ENCODE measurements at regions not wholly inside any gene's neighbourhood (a gene's known extent, or its start where the extent isn't known, plus 50 kb on each side); places are given as distances from the start of the nearest gene placed in this dataset.
A peak's percentile ranks its signal among the peaks of the same experiment; 100 is the strongest.

DNA sequence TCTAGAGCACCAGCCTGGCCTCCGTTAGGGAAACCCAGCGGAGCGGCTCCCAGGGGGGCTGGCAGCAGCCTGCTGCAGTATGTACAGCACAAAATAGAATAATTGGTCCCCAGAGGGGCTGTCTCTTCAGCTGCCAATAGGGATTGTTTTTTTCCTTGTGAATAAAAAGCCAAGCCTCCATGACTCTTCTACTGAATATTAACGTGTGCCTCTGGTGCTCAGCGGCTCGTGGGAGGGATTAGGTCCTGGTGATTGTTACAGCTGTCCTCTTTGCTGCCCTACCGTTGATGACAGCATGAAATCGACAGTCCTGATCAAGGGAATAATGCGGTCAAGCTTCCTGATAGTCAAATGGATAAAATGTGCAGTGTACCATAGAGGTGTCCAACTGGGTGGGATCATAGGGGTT, 190.7 kb upstream of the RUNX1 start:
- peaks cover 3% of the 10 kb centered on the region for H3K9me3 ChIP-seq
- WGBS (ENCODE audit: insufficient coverage) = 91% methylated on average over 8 of the region's 9 CpGs
- peaks cover 7 to 12% (median 9%) of the 10 kb centered on the region in 3 donors for H3K9me3 Mint-ChIP-seq

DNA sequence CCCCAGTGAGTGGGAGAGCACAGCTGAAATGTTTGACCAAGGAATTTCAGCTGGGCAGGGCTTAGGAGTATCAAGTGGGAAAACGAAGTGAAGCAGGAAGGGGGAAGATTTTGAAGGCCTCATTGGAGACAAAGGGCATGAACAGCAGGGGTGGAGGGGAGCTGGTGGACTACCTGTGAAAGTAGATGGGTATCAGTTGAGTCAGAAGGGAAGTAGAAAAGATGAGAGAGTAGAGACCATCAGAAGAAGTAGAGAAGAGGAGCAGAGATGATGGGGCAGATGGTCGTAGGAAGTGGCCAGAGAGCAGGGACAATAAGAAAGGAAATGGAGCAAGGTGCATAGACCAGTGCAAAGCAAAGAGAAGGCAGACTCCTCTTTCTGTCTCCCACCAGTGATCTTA, 189.0 kb upstream of the RUNX1 start:
- no peaks in the 10 kb centered on the region for H3K27me3 Mint-ChIP-seq
- Histone ChIP-seq H3K4me3 (ENCODE audit: control insufficient read depth in 1 of 2, extremely low read depth in 1 of 2, low read length in 1 of 2) (no peak overlapping the region), H3K27me3 (replicated peaks in 1 of 2; ENCODE audit: control insufficient read depth in 2 of 2, extremely low read depth in 1 of 2, insufficient read depth in 2 of 2, low read length in 1 of 2) (no peaks in the 10 kb centered on the region), H3K27ac (ENCODE audit: low read length) (no peak overlapping the region), H3K9me3 (peaks cover 3% of the 10 kb centered on the region), H3K4me1 (ENCODE audit: control insufficient read depth in 1 of 2, extremely low read depth in 1 of 2, insufficient read depth in 2 of 2, low read length in 2 of 2) (peaks cover 10 to 32% of the 10 kb centered on the region in 2 experiments), H3K36me3 (ENCODE audit: control insufficient read depth in 2 of 2, extremely low read depth in 1 of 2, insufficient read depth in 1 of 2, low read length in 1 of 2) (no peaks in the 10 kb centered on the region)
- H3K9me3 Mint-ChIP-seq = peaks cover 7 to 12% (median 9%) of the 10 kb centered on the region in 3 donors
- ChIA-PET CTCF (no interaction called here), POLR2A (interaction anchor here in 1 of 2 donors (0.6 kb wide), 1 partner anchor 17 kb away, joined by 3 read pairs; no protein-coding TSS in a partner anchor)
- H3K27ac Mint-ChIP-seq = peak overlapping the region; percentile 7 to 33
- peaks cover 4% of the 10 kb centered on the region for H3K36me3 Mint-ChIP-seq
- DNase-seq = no peak
- H3K4me3 Mint-ChIP-seq = peak overlapping the region in 1 of 3 donors; percentile 64
- peaks cover 38 to 54% (median 39%) of the 10 kb centered on the region in 3 donors for H3K4me1 Mint-ChIP-seq
- 86% methylated on average over 2 of the region's 2 CpGs for WGBS (ENCODE audit: insufficient coverage)
- ATAC-seq (replicated peaks in 1 of 4) = no peak

More for the DNA sequence above, 190.7 kb upstream of the RUNX1 start:
- Histone ChIP-seq H3K4me3 (ENCODE audit: control insufficient read depth in 1 of 2, extremely low read depth in 1 of 2, low read length in 1 of 2) (no peak overlapping the region), H3K27ac (ENCODE audit: low read length) (no peak overlapping the region), H3K4me1 (ENCODE audit: control insufficient read depth in 1 of 2, extremely low read depth in 1 of 2, insufficient read depth in 2 of 2, low read length in 2 of 2) (peaks cover 10 to 28% of the 10 kb centered on the region in 2 experiments), H3K36me3 (ENCODE audit: control insufficient read depth in 2 of 2, extremely low read depth in 1 of 2, insufficient read depth in 1 of 2, low read length in 1 of 2) (no peaks in the 10 kb centered on the region), H3K27me3 (replicated peaks in 1 of 2; ENCODE audit: control insufficient read depth in 2 of 2, extremely low read depth in 1 of 2, insufficient read depth in 2 of 2, low read length in 1 of 2) (no peaks in the 10 kb centered on the region)
- Mint-ChIP-seq H3K27me3 (peaks cover 0 to 4% of the 10 kb centered on the region in 2 donors), H3K27ac (no peak overlapping the region), H3K4me3 (no peak overlapping the region), H3K36me3 (peaks cover 4% of the 10 kb centered on the region), H3K4me1 (peaks cover 30 to 46% (median 31%) of the 10 kb centered on the region in 3 donors)
- ChIA-PET CTCF (no interaction called here), POLR2A (no interaction called here)
- ATAC-seq (replicated peaks in 1 of 4) (no peak), DNase-seq (no peak)

DNA sequence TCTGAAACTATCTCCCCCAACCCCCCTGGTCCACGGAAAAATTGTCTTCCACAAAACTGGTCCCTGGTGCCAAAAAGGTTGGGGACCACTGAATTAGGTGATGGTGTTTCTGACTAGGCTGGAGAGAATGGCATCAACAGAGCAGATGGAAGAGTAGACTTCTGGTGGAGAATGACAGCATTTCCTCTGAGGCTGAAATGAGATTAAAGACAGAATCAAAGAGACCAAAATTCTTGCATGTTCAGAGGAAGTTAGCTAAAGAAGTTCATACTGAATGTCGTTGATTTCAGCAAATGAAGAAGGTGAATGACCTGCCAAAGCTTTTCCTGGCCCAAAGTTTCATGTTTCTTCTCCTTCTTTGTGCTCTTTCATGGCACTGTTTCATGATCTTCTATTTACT, 188.2 kb upstream of the RUNX1 start:
- Mint-ChIP-seq H3K36me3 (peaks cover 4% of the 10 kb centered on the region), H3K4me3 (peak overlapping the region in 1 of 3 donors; percentile 64), H3K9me3 (peaks cover 7 to 12% (median 9%) of the 10 kb centered on the region in 3 donors), H3K27me3 (no peaks in the 10 kb centered on the region), H3K27ac (peak overlapping the region; percentile 37 to 57), H3K4me1 (peaks cover 38 to 54% (median 39%) of the 10 kb centered on the region in 3 donors)
- no peaks in the 10 kb centered on the region for H3K27me3 ChIP-seq (replicated peaks in 1 of 2; ENCODE audit: control insufficient read depth in 2 of 2, extremely low read depth in 1 of 2, insufficient read depth in 2 of 2, low read length in 1 of 2)
- no CpG with 5 or more reads among the region's 2 CpGs for WGBS (ENCODE audit: insufficient coverage)
- DNase-seq (peak in 1 of 35 experiments; percentile 24), ATAC-seq (replicated peaks in 1 of 4) (peak in 3 of 4 experiments; percentile 72 to 91 (median 80))
- CTCF ChIA-PET = no interaction called here
- peaks cover 3% of the 10 kb centered on the region for H3K9me3 ChIP-seq
- H3K36me3 ChIP-seq (ENCODE audit: control insufficient read depth in 2 of 2, extremely low read depth in 1 of 2, insufficient read depth in 1 of 2, low read length in 1 of 2) = no peaks in the 10 kb centered on the region
- H3K27ac ChIP-seq (ENCODE audit: low read length) = no peak overlapping the region
- H3K4me1 ChIP-seq (ENCODE audit: control insufficient read depth in 1 of 2, extremely low read depth in 1 of 2, insufficient read depth in 2 of 2, low read length in 2 of 2) = peaks cover 10 to 32% of the 10 kb centered on the region in 2 experiments
- peak overlapping the region in 1 of 2 donors; percentile 15 for H3K4me3 ChIP-seq (ENCODE audit: control insufficient read depth in 1 of 2, extremely low read depth in 1 of 2, low read length in 1 of 2)
- POLR2A ChIA-PET = interaction anchor here in 1 of 2 donors (0.5 to 0.6 kb wide), 2 partner anchors 32 to 1101 kb away, joined by 3 read pairs; no protein-coding TSS in a partner anchor

DNA sequence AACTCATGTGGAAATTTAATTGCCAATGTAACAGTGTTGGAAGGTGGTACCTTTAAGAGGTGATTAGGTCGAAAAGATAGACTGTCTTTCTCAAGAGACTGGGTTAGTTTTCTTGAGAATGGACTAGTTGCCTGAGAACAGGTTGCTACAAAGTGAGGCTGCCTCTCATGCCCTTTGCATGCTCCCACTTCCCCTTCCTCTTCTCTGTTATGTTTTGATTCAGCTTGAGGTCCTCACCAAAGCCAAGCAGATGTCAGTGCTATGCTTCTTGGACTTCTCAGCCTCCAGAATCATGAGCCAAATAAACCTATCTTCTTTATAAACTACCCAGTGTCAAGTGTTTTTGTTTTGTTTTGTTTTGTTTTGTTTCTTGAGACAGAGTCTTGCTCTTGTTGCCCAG, 187.0 kb upstream of the RUNX1 start:
- WGBS (ENCODE audit: insufficient coverage) = no CpG with 5 or more reads among the region's 1 CpG
- Mint-ChIP-seq H3K27ac (peak overlapping the region; percentile 6 to 12), H3K4me3 (no peak overlapping the region), H3K9me3 (peaks cover 7 to 12% (median 9%) of the 10 kb centered on the region in 3 donors), H3K4me1 (peaks cover 38 to 54% (median 39%) of the 10 kb centered on the region in 3 donors), H3K36me3 (peaks cover 4% of the 10 kb centered on the region), H3K27me3 (no peaks in the 10 kb centered on the region)
- no peak overlapping the region for H3K4me3 ChIP-seq (ENCODE audit: control insufficient read depth in 1 of 2, extremely low read depth in 1 of 2, low read length in 1 of 2)
- CTCF ChIA-PET = no interaction called here
- H3K27ac ChIP-seq (ENCODE audit: low read length) = no peak overlapping the region
- no peaks in the 10 kb centered on the region for H3K36me3 ChIP-seq (ENCODE audit: control insufficient read depth in 2 of 2, extremely low read depth in 1 of 2, insufficient read depth in 1 of 2, low read length in 1 of 2)
- H3K4me1 ChIP-seq (ENCODE audit: control insufficient read depth in 1 of 2, extremely low read depth in 1 of 2, insufficient read depth in 2 of 2, low read length in 2 of 2) = peaks cover 10 to 32% of the 10 kb centered on the region in 2 experiments
- H3K9me3 ChIP-seq = peaks cover 3% of the 10 kb centered on the region
- no peak for ATAC-seq (replicated peaks in 1 of 4)
- POLR2A ChIA-PET = no interaction called here
- no peaks in the 10 kb centered on the region for H3K27me3 ChIP-seq (replicated peaks in 1 of 2; ENCODE audit: control insufficient read depth in 2 of 2, extremely low read depth in 1 of 2, insufficient read depth in 2 of 2, low read length in 1 of 2)
- DNase-seq = no peak

DNA sequence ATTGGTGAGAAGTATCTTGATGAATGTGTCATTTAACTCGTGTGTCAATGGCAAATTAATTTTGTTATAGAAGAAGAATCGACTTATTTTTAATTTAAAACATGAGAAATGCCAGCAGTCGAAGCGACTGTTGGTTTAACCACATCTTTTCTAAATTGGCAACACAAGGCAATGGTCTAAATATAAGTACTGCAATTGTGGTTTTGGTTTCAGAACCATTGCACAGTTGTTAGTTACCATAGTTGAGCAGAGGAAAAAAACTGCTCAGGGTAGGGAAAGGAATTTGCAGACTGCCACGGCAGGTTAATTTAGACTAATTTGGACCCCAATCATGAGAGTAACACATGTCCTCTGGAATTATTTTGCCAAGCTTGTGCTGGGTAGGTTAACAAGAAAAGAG, 185.6 kb upstream of the RUNX1 start:
- H3K9me3 Mint-ChIP-seq = peaks cover 7 to 12% (median 9%) of the 10 kb centered on the region in 3 donors
- H3K36me3 Mint-ChIP-seq = peaks cover 4% of the 10 kb centered on the region
- H3K4me1 Mint-ChIP-seq = peaks cover 38 to 50% (median 39%) of the 10 kb centered on the region in 3 donors
- CTCF ChIA-PET = no interaction called here
- WGBS (ENCODE audit: insufficient coverage) = 0% methylated on average over 1 of the region's 5 CpGs
- H3K4me3 Mint-ChIP-seq = peak overlapping the region in 1 of 3 donors; percentile 12
- Histone ChIP-seq H3K36me3 (ENCODE audit: control insufficient read depth in 2 of 2, extremely low read depth in 1 of 2, insufficient read depth in 1 of 2, low read length in 1 of 2) (no peaks in the 10 kb centered on the region), H3K27me3 (replicated peaks in 1 of 2; ENCODE audit: control insufficient read depth in 2 of 2, extremely low read depth in 1 of 2, insufficient read depth in 2 of 2, low read length in 1 of 2) (no peaks in the 10 kb centered on the region), H3K4me1 (ENCODE audit: control insufficient read depth in 1 of 2, extremely low read depth in 1 of 2, insufficient read depth in 2 of 2, low read length in 2 of 2) (peaks cover 10 to 32% of the 10 kb centered on the region in 2 experiments), H3K9me3 (peaks cover 3% of the 10 kb centered on the region), H3K4me3 (ENCODE audit: control insufficient read depth in 1 of 2, extremely low read depth in 1 of 2, low read length in 1 of 2) (no peak overlapping the region), H3K27ac (ENCODE audit: low read length) (no peak overlapping the region)
- H3K27ac Mint-ChIP-seq = no peak overlapping the region
- POLR2A ChIA-PET = no interaction called here
- DNase-seq (peak in 1 of 35 experiments; percentile 11), ATAC-seq (replicated peaks in 1 of 4) (no peak)
- H3K27me3 Mint-ChIP-seq = no peaks in the 10 kb centered on the region

DNA sequence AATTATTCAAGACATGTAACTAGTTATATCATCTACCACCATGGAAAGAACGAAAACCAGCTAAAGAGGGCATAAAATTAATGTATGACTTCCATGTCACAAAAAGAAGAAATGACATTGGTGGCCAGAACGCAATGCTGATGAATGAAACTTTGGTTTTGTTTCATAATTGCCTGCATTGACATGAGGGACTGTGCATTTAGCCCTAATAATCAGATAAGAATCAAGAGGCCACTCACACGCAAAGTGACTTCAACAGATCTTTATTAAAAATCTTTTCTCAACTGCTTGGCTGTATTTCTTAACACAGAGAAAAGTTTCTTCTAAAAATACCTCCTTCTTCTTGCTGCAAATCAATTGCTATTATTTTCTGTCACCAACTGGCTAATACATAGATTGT, 184.7 kb upstream of the RUNX1 start:
- Mint-ChIP-seq H3K27me3 (no peaks in the 10 kb centered on the region), H3K4me3 (no peak overlapping the region), H3K27ac (no peak overlapping the region), H3K36me3 (peaks cover 4% of the 10 kb centered on the region), H3K9me3 (peaks cover 7 to 12% (median 9%) of the 10 kb centered on the region in 3 donors), H3K4me1 (peaks cover 34 to 44% (median 40%) of the 10 kb centered on the region in 3 donors)
- no peaks in the 10 kb centered on the region for H3K27me3 ChIP-seq (replicated peaks in 1 of 2; ENCODE audit: control insufficient read depth in 2 of 2, extremely low read depth in 1 of 2, insufficient read depth in 2 of 2, low read length in 1 of 2)
- CTCF ChIA-PET = interaction anchor here in 1 of 2 donors (0.6 kb wide), 1 partner anchor 12 kb away, joined by 3 read pairs; no protein-coding TSS in a partner anchor
- WGBS (ENCODE audit: insufficient coverage) = 100% methylated on average over 1 of the region's 3 CpGs
- H3K4me3 ChIP-seq (ENCODE audit: control insufficient read depth in 1 of 2, extremely low read depth in 1 of 2, low read length in 1 of 2) = no peak overlapping the region
- DNase-seq (no peak), ATAC-seq (replicated peaks in 1 of 4) (no peak)
- peaks cover 10 to 29% of the 10 kb centered on the region in 2 experiments for H3K4me1 ChIP-seq (ENCODE audit: control insufficient read depth in 1 of 2, extremely low read depth in 1 of 2, insufficient read depth in 2 of 2, low read length in 2 of 2)
- POLR2A ChIA-PET = no interaction called here
- H3K9me3 ChIP-seq = peaks cover 3% of the 10 kb centered on the region
- H3K36me3 ChIP-seq (ENCODE audit: control insufficient read depth in 2 of 2, extremely low read depth in 1 of 2, insufficient read depth in 1 of 2, low read length in 1 of 2) = no peaks in the 10 kb centered on the region
- H3K27ac ChIP-seq (ENCODE audit: low read length) = no peak overlapping the region
